WERI-Rb-1 (cell line): ENCODE measurements at regions not wholly inside any gene's neighbourhood (a gene's known extent, or its start where the extent isn't known, plus 50 kb on each side); places are given as distances from the start of the nearest gene placed in this dataset.

ENCODE experiments used
- DNase-seq: peaks from one replicate; pipeline ENCODE4 v3.0.0-alpha.2; 2020
- H3K27ac ChIP-seq: fragments of 250-450 bp; sonication (Bioruptor Pico); 2 replicates; pipeline ENCODE4 v1.5.1; 2020; ENCODE audit warnings: mild to moderate bottlenecking, moderate library complexity
- H3K27me3 ChIP-seq: fragments of 250-450 bp; sonication (Bioruptor Pico); 2 replicates; pipeline ENCODE4 v1.5.1; 2021; ENCODE audit warnings: mild to moderate bottlenecking, low read depth, moderate library complexity; ENCODE audit not compliant: insufficient read depth, severe bottlenecking
- H3K36me3 ChIP-seq: fragments of 250-450 bp; sonication (Bioruptor Pico); 2 replicates; pipeline ENCODE4 v1.5.1; 2020; ENCODE audit warnings: mild to moderate bottlenecking, moderate library complexity
- H3K4me3 ChIP-seq: 2 replicates; pipeline ENCODE4 v1.5.1; 2011; ENCODE audit warnings: low read depth, mild to moderate bottlenecking, control low read depth, low read length
- H3K9me3 ChIP-seq: fragments of 250-450 bp; sonication (Bioruptor Pico); 2 replicates; pipeline ENCODE4 v1.5.1; 2021; ENCODE audit warnings: mild to moderate bottlenecking, moderate library complexity; ENCODE audit not compliant: severe bottlenecking
- CTCF ChIP-seq: IDR thresholded peaks from 2 replicates; pipeline ENCODE4 v1.5.1; 2011; ENCODE audit warnings: low read depth, mild to moderate bottlenecking, control low read depth, inconsistent platforms, low read length

GRCh38 chr13:38210928-38211596 is 138.6 kb upstream of the UFM1 start:
- no peaks in the 10 kb centered on the region for H3K9me3 ChIP-seq
- H3K36me3 ChIP-seq: no peaks in the 10 kb centered on the region
- TF ChIP-seq CTCF: no peak
- H3K27ac ChIP-seq: no peak overlapping the region
- no peaks in the 10 kb centered on the region for H3K27me3 ChIP-seq
- H3K4me3 ChIP-seq: no peak overlapping the region
- DNase-seq: no peak

- no peaks in the 10 kb centered on the region for H3K27me3 ChIP-seq
- no peak for DNase-seq
Observed at GRCh38 chr13:38204556-38204955, 145.1 kb upstream of the UFM1 start.

GRCh38 chr13:38202740-38203139 is 146.9 kb upstream of the UFM1 start:
- no peak overlapping the region for H3K4me3 ChIP-seq
- DNase-seq: no peak
- no peaks in the 10 kb centered on the region for H3K9me3 ChIP-seq
- no peaks in the 10 kb centered on the region for H3K36me3 ChIP-seq
- no peaks in the 10 kb centered on the region for H3K27me3 ChIP-seq
- H3K27ac ChIP-seq: no peak overlapping the region
- TF ChIP-seq CTCF: no peak

More at GRCh38 chr13:38204556-38204955, 145.1 kb upstream of the UFM1 start:
- Histone ChIP-seq H3K4me3 (no peak overlapping the region), H3K27ac (no peak overlapping the region), H3K9me3 (no peaks in the 10 kb centered on the region), H3K36me3 (no peaks in the 10 kb centered on the region)
- TF ChIP-seq CTCF: no peak

GRCh38 chr13:38191016-38191415 is 158.6 kb upstream of the UFM1 start:
- TF ChIP-seq CTCF: no peak
- H3K4me3 ChIP-seq: no peak overlapping the region
- peak; percentile 26 for DNase-seq
- no peaks in the 10 kb centered on the region for H3K27me3 ChIP-seq
- H3K27ac ChIP-seq: no peak overlapping the region
- H3K36me3 ChIP-seq: no peaks in the 10 kb centered on the region
- no peaks in the 10 kb centered on the region for H3K9me3 ChIP-seq

- H3K36me3 ChIP-seq: no peaks in the 10 kb centered on the region
- H3K9me3 ChIP-seq: no peaks in the 10 kb centered on the region
- DNase-seq: no peak
- H3K27ac ChIP-seq: no peak overlapping the region
- H3K4me3 ChIP-seq: no peak overlapping the region
- H3K27me3 ChIP-seq: no peaks in the 10 kb centered on the region
- no peak for TF ChIP-seq CTCF
Observed at GRCh38 chr13:38180670-38181069, 169.0 kb upstream of the UFM1 start.

- H3K27ac ChIP-seq: no peak overlapping the region
- DNase-seq: no peak
Observed at GRCh38 chr13:38180126-38180525, 169.5 kb upstream of the UFM1 start.

More at GRCh38 chr13:38180126-38180525, 169.5 kb upstream of the UFM1 start:
- Histone ChIP-seq H3K4me3 (no peak overlapping the region), H3K36me3 (no peaks in the 10 kb centered on the region), H3K9me3 (no peaks in the 10 kb centered on the region), H3K27me3 (no peaks in the 10 kb centered on the region)
- no peak for TF ChIP-seq CTCF
